IMR-90 (cell line): ENCODE measurements at regions not wholly inside any gene's neighbourhood (a gene's known extent, or its start where the extent isn't known, plus 50 kb on each side); places are given as distances from the start of the nearest gene placed in this dataset.
"Not testable (repeated sequence)": the region's sequence is repeated elsewhere in the genome, so short reads cannot be mapped to it uniquely, and the experiment has no call there.

ENCODE experiments used
- ATAC-seq: fragments of 200-7000 bp; cut with Tn5 transposase; 2 replicates; pipeline ENCODE4 v1.9.1; 2020; ENCODE audit warnings: low read depth, mild to moderate bottlenecking, moderate library complexity
- BruUV-seq: library from RNA; stranded (reverse); fragments of 400-500 nt; replicated peaks from 2 replicates; lab custom pipeline; 2021; lab: Mats Ljungman, UMichigan
- CTCF ChIA-PET: fragments of 300-600 bp; formaldehyde crosslinking; extraction: SDS; loops from one replicate; lab custom pipeline; 2021; ENCODE audit warnings: antibody characterized with exemption; lab: Yijun Ruan, JAX
- POLR2A ChIA-PET: fragments of 300-600 bp; sonication (Branson Sonifier 250); formaldehyde crosslinking; loops from one replicate; lab custom pipeline; 2022; ENCODE audit warnings: antibody characterized with exemption; ENCODE audit not compliant: unreplicated experiment; lab: Charles Lee
- DNase-seq: peaks from one replicate; pipeline ENCODE4 v3.0.0; 2013
- H2AFZ ChIP-seq: replicated peaks from 2 replicates; pipeline ENCODE3; 2013; ENCODE audit warnings: low read length, mild to moderate bottlenecking; ENCODE audit not compliant: poor library complexity
- H2AK5ac ChIP-seq: 2 replicates; pipeline ENCODE4 v1.6.1; 2013; ENCODE audit warnings: low read depth, low read length, inconsistent platforms
- H2AK9ac ChIP-seq: replicated peaks from 2 replicates; pipeline ENCODE3; 2013; ENCODE audit warnings: mild to moderate bottlenecking, low read depth, low read length, moderate library complexity; ENCODE audit not compliant: poor library complexity
- H2BK120ac ChIP-seq: 2 replicates; pipeline ENCODE4 v1.6.1; 2013; ENCODE audit warnings: low read depth, low read length, inconsistent platforms
- H2BK15ac ChIP-seq: 3 replicates; pipeline ENCODE4 v1.6.1; 2013; ENCODE audit warnings: low read depth, low read length, inconsistent platforms
- H2BK20ac ChIP-seq: 2 replicates; pipeline ENCODE4 v1.6.1; 2013; ENCODE audit warnings: low read depth, mild to moderate bottlenecking, inconsistent platforms, low read length, moderate library complexity
- H2BK5ac ChIP-seq: 2 replicates; pipeline ENCODE4 v1.6.1; 2013; ENCODE audit warnings: mild to moderate bottlenecking, low read depth, low read length, inconsistent platforms; ENCODE audit not compliant: poor library complexity, severe bottlenecking
- H3K14ac ChIP-seq: replicated peaks from 2 replicates; pipeline ENCODE4 v1.6.1; 2013; ENCODE audit warnings: low read depth, low read length, inconsistent platforms
- H3K18ac ChIP-seq: 2 replicates; pipeline ENCODE4 v1.6.1; 2013; ENCODE audit warnings: low read depth, low read length, control low read depth
- H3K23ac ChIP-seq: 2 replicates; pipeline ENCODE4 v1.6.1; 2013; ENCODE audit warnings: low read depth, low read length, inconsistent platforms
- H3K27ac ChIP-seq: 2 replicates; pipeline ENCODE4 v1.5.1; 2013; ENCODE audit warnings: mild to moderate bottlenecking, control low read depth, low read length; ENCODE audit not compliant: insufficient read depth
- H3K27me3 ChIP-seq: 2 replicates; pipeline ENCODE4 v1.6.1; 2013; ENCODE audit warnings: low read length; ENCODE audit not compliant: control insufficient read depth, insufficient read depth
- H3K36me3 ChIP-seq: 2 replicates; pipeline ENCODE4 v1.6.1; 2013; ENCODE audit warnings: low read length, mixed read lengths; ENCODE audit not compliant: control insufficient read depth, insufficient read depth
- H3K4ac ChIP-seq: 2 replicates; pipeline ENCODE4 v1.6.1; 2013; ENCODE audit warnings: low read depth, low read length, inconsistent platforms
- H3K4me1 ChIP-seq: 2 replicates; pipeline ENCODE4 v1.6.1; 2013; ENCODE audit warnings: low read length, mixed read lengths; ENCODE audit not compliant: control insufficient read depth, insufficient read depth
- H3K4me2 ChIP-seq: 2 replicates; pipeline ENCODE4 v1.6.1; 2013; ENCODE audit warnings: low read depth, mild to moderate bottlenecking, control low read depth, low read length, moderate library complexity
- H3K4me3 ChIP-seq: 2 replicates; pipeline ENCODE4 v1.5.1; 2013; ENCODE audit warnings: low read depth, mild to moderate bottlenecking, control low read depth, low read length, moderate library complexity; ENCODE audit not compliant: insufficient read depth
- H3K56ac ChIP-seq: 2 replicates; pipeline ENCODE4 v1.6.1; 2013; ENCODE audit warnings: low read length, inconsistent platforms; ENCODE audit not compliant: insufficient read depth; ENCODE audit errors: extremely low read depth
- H3K79me1 ChIP-seq, 2 experiments: 2 replicates each; pipeline ENCODE4 v1.6.1; 2013; ENCODE audit warnings: low read length in 2 of 2, inconsistent platforms in 1 of 2, low read depth in 1 of 2
- H3K9ac ChIP-seq: 2 replicates; pipeline ENCODE4 v1.6.1; 2013; ENCODE audit warnings: low read depth, low read length, control low read depth
- H3K9me1 ChIP-seq: 2 replicates; pipeline ENCODE4 v1.6.1; 2013; ENCODE audit warnings: low read length, inconsistent platforms; ENCODE audit not compliant: insufficient read depth
- H3K9me3 ChIP-seq: 2 replicates; pipeline ENCODE4 v1.6.1; 2013; ENCODE audit warnings: low read length; ENCODE audit not compliant: control insufficient read depth, insufficient read depth
- H4K20me1 ChIP-seq: 2 replicates; pipeline ENCODE4 v1.6.1; 2013; ENCODE audit warnings: low read length, inconsistent platforms; ENCODE audit not compliant: insufficient read depth
- H4K5ac ChIP-seq: 2 replicates; pipeline ENCODE4 v1.6.1; 2013; ENCODE audit warnings: mild to moderate bottlenecking, low read depth, low read length, control low read depth
- H4K8ac ChIP-seq, 2 experiments: 2 replicates each; pipeline ENCODE4 v1.6.1; 2013; ENCODE audit warnings: low read depth in 2 of 2, low read length in 2 of 2, control low read depth in 1 of 2, inconsistent platforms in 1 of 2
- H4K91ac ChIP-seq: 2 replicates; pipeline ENCODE4 v1.6.1; 2013; ENCODE audit warnings: low read depth, low read length, inconsistent platforms; ENCODE audit not compliant: insufficient read depth
- WGBS, 2 experiments: methylation state at CpG; one replicate each; pipeline versions ENCODE4 v1.1.5 to v1.1.7; 2013; ENCODE audit warnings: missing lambda C conversion rate in 2 of 2; ENCODE audit not compliant: insufficient read length in 1 of 2; ENCODE audit errors: extremely low coverage in 2 of 2; 5-methylcytosine and 5-hydroxymethylcytosine counted together
- dilution Hi-C: fragments of 300-500 bp; cut with HindIII; formaldehyde crosslinking; loops from one replicate; pipeline ENCODE4 v1.14.3; 2018; ENCODE audit warnings: low sequenced_read_pairs; ENCODE audit not compliant: unreplicated experiment
- in situ Hi-C: fragments of 300-500 bp; cut with MboI; formaldehyde crosslinking; loops from 3 replicates; pipeline ENCODE4 v1.14.3; 2019; ENCODE audit warnings: low sequenced_read_pairs, inconsistent platforms, mixed read lengths
- intact Hi-C: fragments of 100-400 bp; cut with micrococcal nuclease; formaldehyde crosslinking; loops from 2 replicates; pipeline ENCODE4 v1.10.0; 2022

DNA sequence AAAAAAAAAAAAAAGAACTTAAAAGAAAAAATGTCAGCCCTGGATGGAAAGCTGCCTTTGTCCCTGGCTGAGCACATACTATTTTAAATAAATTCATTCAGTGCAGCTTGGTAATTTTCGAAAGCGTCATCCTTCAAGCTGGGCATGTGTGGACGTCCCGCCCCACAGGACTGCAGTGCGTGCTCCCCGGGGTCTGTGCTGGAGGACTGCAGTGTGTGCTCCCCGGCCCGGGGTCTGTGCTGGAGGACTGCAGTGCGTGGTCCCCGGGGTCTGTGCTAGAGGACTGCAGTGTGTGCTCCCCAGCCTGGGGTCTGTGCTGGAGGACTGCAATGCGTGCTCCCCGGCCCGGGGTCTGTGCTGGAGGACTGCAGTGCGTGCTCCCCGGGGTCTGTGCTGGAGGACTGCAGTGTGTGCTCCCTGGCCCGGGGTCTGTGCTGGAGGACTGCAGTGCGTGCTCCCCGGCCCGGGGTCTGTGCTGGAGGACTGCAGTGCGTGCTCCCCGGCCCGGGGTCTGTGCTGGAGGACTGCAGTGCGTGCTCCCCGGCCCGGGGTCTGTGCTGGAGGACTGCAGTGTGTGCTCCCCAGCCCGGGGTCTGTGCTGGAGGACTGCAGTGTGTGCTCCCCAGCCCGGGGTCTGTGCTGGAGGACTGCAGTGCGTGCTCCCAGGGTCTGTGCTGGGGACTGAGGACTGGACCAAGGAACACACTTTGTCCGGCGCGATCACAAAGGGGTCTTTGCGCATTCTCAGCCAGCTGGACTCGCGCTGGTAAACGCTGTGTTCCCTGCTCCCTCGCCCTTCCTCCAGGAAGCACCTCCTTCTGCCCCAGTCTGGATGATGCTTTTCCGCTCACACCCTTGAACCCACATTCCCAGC is 86.3 kb downstream of the CPN2 start:
- H2AK9ac ChIP-seq, dilution Hi-C loops, H3K79me1 ChIP-seq, DNase-seq, H2AK5ac ChIP-seq, H2BK20ac ChIP-seq, H3K56ac ChIP-seq, H3K27ac ChIP-seq, POLR2A ChIA-PET, H3K23ac ChIP-seq, H3K9me1 ChIP-seq, ATAC-seq, H3K4me1 ChIP-seq, CTCF ChIA-PET, H3K9ac ChIP-seq, H3K14ac ChIP-seq, H4K8ac ChIP-seq, H3K9me3 ChIP-seq, H3K18ac ChIP-seq, H2BK15ac ChIP-seq, in situ Hi-C loops, H2BK120ac ChIP-seq, H3K4ac ChIP-seq, H3K4me3 ChIP-seq, H3K36me3 ChIP-seq, H4K91ac ChIP-seq, BruUV-seq, H4K5ac ChIP-seq, H2BK5ac ChIP-seq, H4K20me1 ChIP-seq: not testable (repeated sequence)
- Histone ChIP-seq H2AFZ (peak overlapping the region; percentile 86), H3K27me3 (peaks cover 23% of the 10 kb centered on the region), H3K4me2 (peak overlapping the region; percentile 44; the same call in 1 of the 2 replicates)
- WGBS, 2 experiments, result 78% methylated on average over 22 of the region's 37 CpGs; no CpG with 5 or more reads in 1 of the 2 experiments
- intact Hi-C loops, result loop anchor here (5.0 kb wide), 1 partner anchor 483 kb away; no protein-coding TSS in a partner anchor
